IPS DF 6.9 (cell line): ENCODE measurements at regions not wholly inside any gene's neighbourhood (a gene's known extent, or its start where the extent isn't known, plus 50 kb on each side); places are given as distances from the start of the nearest gene placed in this dataset.
"Not testable (repeated sequence)": the region's sequence is repeated elsewhere in the genome, so short reads cannot be mapped to it uniquely, and the experiment has no call there.

Source experiments
- DNase-seq: peaks from one replicate; pipeline ENCODE4 v3.0.0-alpha.2; 2013; ENCODE audit warnings: low read depth, low spot score
- H3K27ac ChIP-seq: one replicate; pipeline ENCODE4 v1.5.1; 2013; ENCODE audit warnings: low read length, control low read depth
- H3K27me3 ChIP-seq: 2 replicates; pipeline ENCODE4 v1.6.1; 2013; ENCODE audit warnings: mild to moderate bottlenecking, low read length; ENCODE audit not compliant: control insufficient read depth, insufficient read depth
- H3K36me3 ChIP-seq: 2 replicates; pipeline ENCODE4 v1.6.1; 2013; ENCODE audit warnings: low read length; ENCODE audit not compliant: control insufficient read depth, insufficient read depth
- H3K4me1 ChIP-seq: 2 replicates; pipeline ENCODE4 v1.6.1; 2013; ENCODE audit warnings: low read length; ENCODE audit not compliant: control insufficient read depth, insufficient read depth
- H3K4me3 ChIP-seq: 2 replicates; pipeline ENCODE4 v1.5.1; 2013; ENCODE audit warnings: mild to moderate bottlenecking, low read length
- H3K9me3 ChIP-seq: 2 replicates; pipeline ENCODE4 v1.6.1; 2013; ENCODE audit warnings: low read length, inconsistent platforms; ENCODE audit not compliant: control insufficient read depth, insufficient read depth
- WGBS: extraction: QIAGEN DNeasy Blood & Tissue Kit; methylation state at CpG from one replicate; pipeline ENCODE4 v1.1.7; 2013; ENCODE audit warnings: mixed read lengths, missing lambda C conversion rate; ENCODE audit not compliant: insufficient read length, insufficient coverage; 5-methylcytosine and 5-hydroxymethylcytosine counted together

DNA sequence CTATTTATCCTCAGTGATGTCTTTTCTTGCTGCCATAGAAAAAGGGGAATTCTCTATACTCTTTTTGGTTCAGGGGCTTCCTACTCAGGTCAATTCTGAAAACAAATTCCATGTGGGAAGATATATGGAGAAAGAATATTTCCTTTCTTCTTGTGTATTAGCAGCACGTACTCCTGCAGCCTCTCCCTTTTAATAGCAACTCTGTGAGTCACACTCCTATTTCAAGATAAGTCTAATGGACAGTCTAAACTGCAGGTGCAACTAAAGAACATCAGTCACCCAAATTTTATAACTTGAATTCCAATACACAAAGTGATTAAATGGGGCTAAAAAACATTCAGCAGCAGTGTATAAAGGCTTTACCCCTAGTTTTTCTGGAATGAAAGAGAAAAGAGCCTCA is 942.2 kb downstream of the CNTNAP5 start:
- WGBS, result no CpG with 5 or more reads among the region's 1 CpG
- no peaks in the 10 kb centered on the region for H3K36me3 ChIP-seq
- no peaks in the 10 kb centered on the region for H3K27me3 ChIP-seq
- H3K9me3 ChIP-seq, result no peaks in the 10 kb centered on the region
- H3K4me1 ChIP-seq, result no peaks in the 10 kb centered on the region
- H3K4me3 ChIP-seq, result no peak overlapping the region
- no peak overlapping the region for H3K27ac ChIP-seq
- DNase-seq, result no peak

DNA sequence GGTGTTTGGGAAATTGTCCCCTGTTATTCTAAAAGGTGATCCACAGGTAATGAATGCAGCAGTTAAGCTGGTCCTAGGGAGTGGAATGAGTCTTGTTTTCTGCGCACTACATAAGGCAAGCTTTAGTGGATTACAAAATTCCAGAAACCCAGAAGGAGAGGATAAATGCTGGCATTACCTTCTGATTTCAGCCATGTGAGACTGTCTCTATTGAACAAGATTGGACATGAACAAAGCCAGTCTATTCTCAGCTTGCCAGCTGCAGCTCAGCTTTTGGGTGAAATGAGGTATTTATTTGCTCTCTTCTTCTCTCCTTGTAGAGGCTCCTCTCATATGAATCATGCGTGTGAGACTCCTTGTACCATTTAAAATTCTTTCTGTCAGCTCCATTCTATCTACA is 944.9 kb downstream of the CNTNAP5 start:
- no peaks in the 10 kb centered on the region for H3K27me3 ChIP-seq
- no peaks in the 10 kb centered on the region for H3K4me1 ChIP-seq
- WGBS, result no CpG with 5 or more reads among the region's 2 CpGs
- H3K9me3 ChIP-seq, result no peaks in the 10 kb centered on the region
- no peak overlapping the region for H3K4me3 ChIP-seq
- no peaks in the 10 kb centered on the region for H3K36me3 ChIP-seq
- H3K27ac ChIP-seq, result no peak overlapping the region
- DNase-seq, result no peak

DNA sequence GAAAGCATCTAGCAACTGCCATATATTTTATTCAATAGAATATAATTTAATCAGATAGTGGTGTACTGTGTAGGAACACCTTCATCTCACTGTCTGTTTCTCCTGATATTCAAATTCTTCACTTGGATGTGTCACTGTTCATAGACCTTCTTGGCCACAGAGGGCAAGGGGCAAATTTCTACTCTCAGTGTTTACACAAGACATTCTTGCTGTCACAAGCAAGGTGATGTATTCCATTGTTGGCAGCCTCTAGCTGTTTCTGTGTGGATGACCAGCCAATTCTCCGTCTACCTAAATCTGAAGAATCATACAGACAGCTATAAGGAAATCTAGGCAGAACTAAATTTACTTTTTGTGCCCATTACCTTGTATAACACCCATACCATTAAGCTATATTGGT is 948.3 kb downstream of the CNTNAP5 start:
- Histone ChIP-seq H3K27ac (no peak overlapping the region), H3K4me3 (no peak overlapping the region), H3K9me3 (no peaks in the 10 kb centered on the region), H3K36me3 (no peaks in the 10 kb centered on the region), H3K27me3 (no peaks in the 10 kb centered on the region), H3K4me1 (peaks cover 1% of the 10 kb centered on the region; the same call in 1 of the 2 replicates)
- no peak for DNase-seq
- no CpG with 5 or more reads among the region's 1 CpG for WGBS

DNA sequence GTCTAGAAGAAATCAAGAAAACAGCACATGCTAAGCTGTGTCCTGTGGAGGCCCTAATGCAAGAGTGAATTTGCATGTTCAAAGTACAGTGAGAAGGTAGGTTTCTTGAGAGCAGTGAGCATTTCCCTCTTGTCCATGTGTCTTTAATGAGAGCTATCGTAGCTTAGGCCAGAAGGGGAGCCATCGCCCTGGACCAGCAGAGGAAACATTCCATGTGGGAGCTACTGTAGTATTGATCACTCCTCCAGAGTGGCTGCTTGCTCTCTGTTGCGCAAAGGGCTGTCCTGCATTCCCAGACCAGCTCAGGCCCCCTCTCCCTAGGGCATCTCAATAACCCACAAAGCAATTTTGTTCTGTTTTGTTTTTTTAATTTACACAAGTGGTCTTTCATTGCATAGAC is 950.1 kb downstream of the CNTNAP5 start:
- Histone ChIP-seq H3K36me3 (no peaks in the 10 kb centered on the region), H3K9me3 (no peaks in the 10 kb centered on the region), H3K4me1 (peaks cover 1% of the 10 kb centered on the region; the same call in 1 of the 2 replicates), H3K27me3 (no peaks in the 10 kb centered on the region), H3K27ac (no peak overlapping the region), H3K4me3 (no peak overlapping the region)
- no CpG with 5 or more reads among the region's 3 CpGs for WGBS
- no peak for DNase-seq

DNA sequence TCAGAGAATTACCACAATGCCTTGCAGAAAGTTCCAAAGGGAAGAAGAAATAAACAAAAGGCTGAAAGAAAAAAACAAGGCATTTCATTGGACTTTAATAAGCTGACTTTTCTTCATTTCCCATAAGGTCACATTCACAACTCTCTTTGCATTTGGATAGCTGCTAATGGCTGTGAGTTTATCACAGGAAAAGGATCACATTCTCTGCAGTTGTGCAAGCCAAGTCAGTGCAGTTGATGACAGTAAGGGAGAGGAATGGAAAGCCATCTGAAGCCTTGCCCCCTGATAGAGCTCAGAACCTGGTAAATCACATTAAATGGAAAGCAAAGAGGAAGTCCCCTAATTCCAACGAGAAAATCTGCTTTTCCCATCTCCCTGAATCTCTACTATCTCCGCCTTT is 950.6 kb downstream of the CNTNAP5 start:
- no peaks in the 10 kb centered on the region for H3K9me3 ChIP-seq
- H3K4me3 ChIP-seq, result no peak overlapping the region
- WGBS, result no CpG with 5 or more reads among the region's 2 CpGs
- DNase-seq, result no peak
- peaks cover 1% of the 10 kb centered on the region; the same call in 1 of the 2 replicates for H3K4me1 ChIP-seq
- no peaks in the 10 kb centered on the region for H3K27me3 ChIP-seq
- H3K27ac ChIP-seq, result no peak overlapping the region
- H3K36me3 ChIP-seq, result no peaks in the 10 kb centered on the region

DNA sequence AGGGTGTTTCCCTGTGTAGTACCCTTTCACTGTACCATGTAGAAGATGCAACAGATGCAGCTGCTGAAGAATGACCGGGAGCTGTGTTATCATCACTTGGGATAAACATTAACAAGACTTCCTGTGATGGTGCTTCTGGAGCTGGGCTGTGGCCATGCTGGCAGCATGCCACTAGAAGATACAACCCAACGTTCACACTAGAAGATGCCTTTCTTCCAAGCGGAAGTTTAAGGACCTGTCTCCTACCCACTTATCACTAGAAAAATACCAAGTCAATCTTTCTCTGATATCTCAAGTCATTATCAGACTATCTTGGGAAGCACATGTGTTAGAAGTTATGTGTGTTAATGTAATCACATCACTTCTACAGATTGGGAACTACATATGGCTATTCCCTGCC is 953.5 kb downstream of the CNTNAP5 start:
- Histone ChIP-seq H3K4me3 (no peak overlapping the region), H3K4me1 (peaks cover 1% of the 10 kb centered on the region; the same call in 1 of the 2 replicates), H3K27me3 (no peaks in the 10 kb centered on the region), H3K36me3 (no peaks in the 10 kb centered on the region), H3K9me3 (no peaks in the 10 kb centered on the region), H3K27ac (no peak overlapping the region)
- DNase-seq, result no peak
- WGBS, result no CpG with 5 or more reads among the region's 3 CpGs

DNA sequence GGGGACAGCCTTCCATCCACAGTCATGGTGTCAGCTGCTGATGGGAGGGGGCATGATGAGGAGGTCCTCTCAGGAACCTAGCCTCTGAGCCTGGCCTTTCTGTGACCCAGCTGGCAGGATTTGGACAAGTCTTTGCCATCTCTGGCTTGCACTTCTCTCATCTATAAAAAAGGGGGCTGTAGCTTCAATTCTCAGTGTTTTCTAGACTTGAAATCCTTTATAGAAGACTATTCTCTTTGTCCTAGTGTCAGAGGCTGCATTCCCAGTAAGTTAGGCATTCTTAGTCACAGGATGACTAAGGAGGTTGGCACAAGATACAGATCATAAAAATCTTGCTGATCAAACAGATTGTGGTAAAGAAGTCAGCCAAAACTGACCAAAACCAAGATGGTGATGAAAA is 958.5 kb downstream of the CNTNAP5 start:
- no peaks in the 10 kb centered on the region for H3K9me3 ChIP-seq
- H3K27me3 ChIP-seq, result no peaks in the 10 kb centered on the region
- H3K27ac ChIP-seq, result no peak overlapping the region
- no peak overlapping the region for H3K4me3 ChIP-seq
- no peaks in the 10 kb centered on the region for H3K4me1 ChIP-seq
- no peaks in the 10 kb centered on the region for H3K36me3 ChIP-seq
- DNase-seq, result no peak

DNA sequence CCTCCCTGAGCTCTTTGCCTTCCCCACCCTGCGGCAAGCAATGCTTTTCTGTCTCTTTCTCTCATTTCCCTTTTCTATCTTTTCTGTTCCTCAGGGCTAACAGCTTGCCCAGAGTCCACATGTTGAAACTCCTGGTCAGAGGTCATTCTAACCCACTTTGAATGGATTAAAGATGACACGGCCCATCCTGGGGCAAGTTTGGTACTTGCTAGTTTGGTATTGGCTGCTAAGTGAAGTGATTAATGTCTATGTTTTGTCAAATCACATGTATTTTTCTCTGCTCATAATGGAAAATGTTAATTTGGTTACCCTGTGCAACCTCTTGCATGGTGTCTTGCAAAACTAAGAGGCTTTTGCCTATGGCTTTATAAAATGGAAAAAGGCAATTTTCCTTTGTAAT is 960.2 kb downstream of the CNTNAP5 start:
- H3K4me3 ChIP-seq, result no peak overlapping the region
- no peaks in the 10 kb centered on the region for H3K4me1 ChIP-seq
- no peak overlapping the region for H3K27ac ChIP-seq
- no peaks in the 10 kb centered on the region for H3K27me3 ChIP-seq
- H3K36me3 ChIP-seq, result no peaks in the 10 kb centered on the region
- no peaks in the 10 kb centered on the region for H3K9me3 ChIP-seq
- no CpG with 5 or more reads among the region's 2 CpGs for WGBS
- DNase-seq, result no peak

DNA sequence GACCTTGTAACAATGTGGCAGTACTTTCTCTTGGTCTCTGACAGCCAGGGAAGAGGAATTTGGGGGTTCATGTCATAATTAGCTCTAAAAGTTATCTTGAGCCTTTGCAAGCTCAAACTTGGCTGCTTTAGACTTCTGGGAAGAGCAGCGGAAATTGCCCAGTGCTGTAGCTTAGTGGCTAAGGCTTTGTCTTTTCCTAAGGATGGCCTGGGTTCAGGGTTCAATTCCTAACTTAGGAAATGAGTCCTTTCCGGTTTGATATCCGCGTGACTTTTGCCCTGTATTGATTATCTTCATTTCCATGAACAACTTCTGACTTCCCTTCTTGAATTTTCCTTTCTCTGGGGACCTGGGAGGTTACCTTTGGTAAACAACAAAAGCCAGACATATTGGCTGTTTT is 961.0 kb downstream of the CNTNAP5 start:
- H3K27ac ChIP-seq, result no peak overlapping the region
- no peaks in the 10 kb centered on the region for H3K27me3 ChIP-seq
- no peaks in the 10 kb centered on the region for H3K4me1 ChIP-seq
- no peaks in the 10 kb centered on the region for H3K36me3 ChIP-seq
- WGBS, result no CpG with 5 or more reads among the region's 4 CpGs
- no peaks in the 10 kb centered on the region for H3K9me3 ChIP-seq
- DNase-seq, result no peak
- H3K4me3 ChIP-seq, result no peak overlapping the region

DNA sequence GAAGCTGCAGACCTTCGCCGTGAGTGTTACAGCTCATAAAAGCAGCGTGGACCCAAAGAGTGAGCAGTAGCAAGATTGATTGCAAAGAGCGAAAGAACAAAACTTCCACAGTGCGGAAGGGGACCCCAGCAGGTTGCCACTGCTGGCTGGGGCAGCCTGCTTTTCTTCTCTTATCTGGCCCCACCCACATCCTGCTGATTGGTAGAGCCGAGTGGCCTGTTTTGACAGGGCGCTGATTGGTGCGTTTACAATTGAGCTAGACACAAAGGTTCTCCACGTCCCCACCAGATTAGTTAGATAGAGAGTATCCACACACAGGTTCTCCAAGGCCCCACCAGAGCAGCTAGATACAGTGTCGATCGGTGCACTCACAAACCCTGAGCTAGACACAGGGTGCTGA is 961.8 kb downstream of the CNTNAP5 start:
- H3K4me1 ChIP-seq, H3K4me3 ChIP-seq, H3K27me3 ChIP-seq, H3K36me3 ChIP-seq, H3K9me3 ChIP-seq, DNase-seq, H3K27ac ChIP-seq: not testable (repeated sequence)
- no CpG with 5 or more reads among the region's 11 CpGs for WGBS

DNA sequence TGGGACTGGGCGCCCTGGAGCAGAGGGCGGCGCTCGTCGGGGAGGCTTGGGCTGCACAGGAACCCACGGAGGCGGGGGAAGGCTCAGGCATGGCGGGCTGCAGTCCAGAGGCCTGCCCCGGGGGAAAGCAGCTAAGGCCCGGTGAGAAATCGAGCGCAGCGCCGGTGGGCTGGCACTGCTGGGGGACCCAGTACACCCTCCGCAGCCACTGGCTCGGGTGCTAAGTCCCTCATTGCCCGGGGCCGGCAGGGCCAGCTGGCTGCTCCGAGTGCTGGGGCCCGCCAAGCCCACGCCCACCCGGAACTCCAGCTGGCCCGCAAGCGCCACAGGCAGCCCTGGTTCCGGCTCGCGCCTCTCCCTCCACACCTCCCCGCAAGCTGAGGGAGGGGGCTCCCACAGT is 962.3 kb downstream of the CNTNAP5 start:
- DNase-seq, H3K36me3 ChIP-seq, H3K9me3 ChIP-seq, H3K4me1 ChIP-seq, H3K27ac ChIP-seq, H3K4me3 ChIP-seq, H3K27me3 ChIP-seq: not testable (repeated sequence)
- WGBS, result no CpG with 5 or more reads among the region's 28 CpGs
